DMS 273 (cell line): ENCODE measurements at regions not wholly inside any gene's neighbourhood (a gene's known extent, or its start where the extent isn't known, plus 50 kb on each side); places are given as distances from the start of the nearest gene placed in this dataset.
A peak's percentile ranks its signal among the peaks of the same experiment; 100 is the strongest.

Experiments used
- DNase-seq: peaks from one replicate; lab custom pipeline; 2025; ENCODE audit not compliant: unreplicated experiment; lab: John Stamatoyannopoulos, UW

DNA sequence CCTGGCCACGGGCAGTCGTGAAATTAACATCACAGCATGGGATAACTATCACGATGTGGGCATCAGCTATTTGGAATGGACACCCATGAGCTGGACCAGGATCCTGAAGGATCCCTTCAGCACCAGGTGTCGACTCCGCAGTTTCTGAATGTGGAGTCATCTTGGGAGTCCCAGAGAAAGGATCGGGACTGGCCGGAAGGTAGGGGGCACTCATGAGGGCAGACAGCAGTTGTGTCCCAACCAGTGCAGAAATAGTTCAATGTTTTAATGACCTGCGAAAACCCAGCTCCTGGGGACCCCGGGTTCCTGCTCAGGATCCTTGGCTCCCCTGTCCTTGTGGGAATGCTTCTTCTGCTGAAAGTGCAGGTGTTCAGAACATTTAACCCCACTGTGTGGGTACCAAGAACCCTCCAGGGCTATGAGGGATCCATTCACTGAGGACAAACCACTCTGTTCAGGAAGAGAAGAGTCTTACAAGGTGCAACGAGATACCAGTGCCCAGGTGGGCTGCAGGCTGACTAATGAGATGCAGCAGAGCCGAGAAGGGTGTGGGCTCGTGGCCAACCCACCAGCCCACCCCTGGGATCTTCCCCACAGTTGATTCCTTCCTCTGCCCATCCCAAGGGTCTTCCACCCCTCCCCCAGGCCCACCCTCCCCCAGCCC is 154.8 kb downstream of the SALL1 start:
- DNase-seq = no peak

DNA sequence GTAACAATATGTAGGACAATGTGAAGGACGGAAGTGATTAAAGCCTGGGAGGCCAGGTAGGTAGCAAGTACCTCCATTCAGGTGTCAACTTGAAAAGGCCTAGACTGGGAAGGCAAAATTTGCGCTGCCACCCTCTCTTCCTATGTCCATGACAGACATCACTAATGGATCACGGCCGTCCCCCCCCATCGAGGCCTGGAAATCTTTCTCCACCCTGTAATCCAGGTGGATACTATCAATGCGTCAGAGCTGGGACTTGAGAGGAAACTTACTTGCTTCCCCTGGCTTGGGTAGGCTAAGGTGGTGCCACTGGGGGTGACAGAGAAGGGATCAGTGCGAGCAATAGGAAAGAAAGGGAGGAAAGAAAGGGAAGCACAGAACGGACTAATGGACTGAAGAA is 156.1 kb downstream of the SALL1 start:
- no peak for DNase-seq

DNA sequence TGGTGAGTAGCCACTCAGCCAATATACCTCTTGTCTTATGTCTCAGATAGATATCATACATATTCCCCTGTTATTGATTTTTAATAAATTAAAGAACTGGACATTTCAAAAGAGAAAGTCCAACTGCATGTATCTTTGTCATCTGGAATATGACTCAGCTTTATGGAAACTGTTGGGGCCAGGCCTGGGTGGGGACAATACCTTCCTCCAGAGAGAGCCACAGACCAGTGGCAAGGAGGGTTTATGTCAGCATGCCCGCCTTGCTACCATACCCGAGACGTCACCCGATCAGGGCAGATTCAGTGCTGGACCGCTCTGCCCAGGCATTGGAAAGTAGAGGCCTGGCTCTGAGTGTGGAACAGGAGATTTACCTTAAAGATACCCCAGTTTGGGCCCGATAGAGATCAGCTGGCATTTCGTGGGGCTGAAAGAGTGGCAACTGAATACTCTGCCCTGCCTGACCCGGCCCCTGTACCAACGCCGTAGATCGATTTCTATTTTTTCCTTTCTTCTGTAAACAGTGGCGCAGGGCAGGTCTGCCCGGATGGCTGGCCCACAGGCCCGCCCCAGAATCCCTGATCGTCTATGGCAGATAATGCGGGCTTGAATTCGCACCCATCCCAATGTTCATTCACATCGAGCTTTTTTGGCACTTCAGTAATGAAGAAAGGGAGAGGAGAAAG is 158.6 kb downstream of the SALL1 start:
- DNase-seq = no peak

DNA sequence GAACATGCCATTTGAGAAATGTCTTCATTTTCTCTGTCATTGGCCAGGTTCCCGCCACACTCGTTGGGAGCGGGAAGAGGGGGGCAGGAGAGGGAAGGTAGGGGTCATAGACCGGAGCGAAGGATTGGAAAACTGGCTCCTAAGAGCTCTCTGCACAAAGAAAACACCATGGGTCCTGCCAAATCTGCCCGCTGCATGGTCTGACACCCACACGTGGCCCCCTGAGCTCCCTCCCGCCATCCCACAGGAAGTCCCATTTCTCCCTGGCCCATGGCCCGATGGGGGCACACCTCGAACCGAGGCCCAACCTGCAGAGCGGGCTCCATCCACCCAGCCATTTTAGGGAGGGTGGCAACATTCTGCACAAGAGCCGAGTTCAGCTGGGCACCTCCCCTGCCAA is 159.6 kb downstream of the SALL1 start:
- DNase-seq = no peak

DNA sequence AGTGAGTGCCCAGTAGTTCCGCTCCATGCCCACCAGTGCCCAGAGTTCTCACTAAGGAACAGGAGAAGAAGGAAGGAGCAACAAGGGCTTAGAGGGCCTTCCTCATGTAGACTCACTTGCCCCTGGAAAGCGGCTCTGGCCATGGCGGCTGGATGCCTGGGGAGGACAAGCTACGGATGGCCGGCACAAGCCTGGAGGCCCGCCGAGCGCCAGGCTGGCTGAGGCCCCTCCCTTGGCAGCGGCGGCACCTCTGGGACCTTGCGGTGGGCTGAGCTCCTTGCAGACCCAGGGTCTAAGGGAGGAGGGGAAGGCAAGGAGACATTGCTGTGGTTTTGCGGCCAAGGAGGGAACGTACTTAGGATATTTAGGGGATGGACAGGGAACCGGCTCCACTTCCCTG is 160.1 kb downstream of the SALL1 start:
- no peak for DNase-seq

DNA sequence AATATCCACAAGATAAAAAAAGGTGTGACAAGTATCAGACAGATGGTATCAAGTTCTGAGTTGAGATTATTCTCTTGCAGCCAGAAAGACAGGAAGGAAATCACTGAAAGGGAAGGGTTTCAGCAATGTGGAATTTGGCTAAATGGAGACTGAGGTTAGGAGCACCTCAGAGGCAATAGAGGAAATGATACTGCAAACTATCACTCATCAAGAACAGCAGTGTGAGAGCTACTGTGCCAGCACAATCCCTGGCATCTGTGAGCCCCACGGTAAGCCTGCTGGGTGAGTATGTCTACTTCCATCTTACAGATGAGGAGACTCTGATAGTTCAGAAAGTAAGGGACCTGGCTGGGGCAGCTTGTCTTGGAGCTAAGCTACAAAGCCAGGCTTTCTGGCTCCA is 162.0 kb downstream of the SALL1 start:
- no peak for DNase-seq

DNA sequence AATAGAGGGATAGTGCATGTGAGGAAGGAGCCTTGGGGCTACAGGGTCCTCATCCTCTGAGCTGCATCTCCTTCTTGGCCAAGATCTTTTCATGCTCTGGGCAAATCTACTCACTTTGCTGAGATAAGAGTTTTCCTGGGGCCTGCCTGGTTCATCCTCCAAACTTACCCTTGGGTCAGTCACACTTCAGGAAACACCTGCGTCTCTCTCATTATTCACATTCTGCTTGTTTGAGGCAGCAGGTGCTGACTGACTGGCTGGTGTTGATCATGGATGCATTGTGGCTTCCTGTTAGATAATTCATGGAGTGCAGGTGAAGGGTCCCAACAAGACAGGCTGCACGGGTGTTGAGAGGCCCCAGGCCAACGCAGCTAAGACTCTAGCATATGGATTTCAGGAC is 162.6 kb downstream of the SALL1 start:
- no peak for DNase-seq

DNA sequence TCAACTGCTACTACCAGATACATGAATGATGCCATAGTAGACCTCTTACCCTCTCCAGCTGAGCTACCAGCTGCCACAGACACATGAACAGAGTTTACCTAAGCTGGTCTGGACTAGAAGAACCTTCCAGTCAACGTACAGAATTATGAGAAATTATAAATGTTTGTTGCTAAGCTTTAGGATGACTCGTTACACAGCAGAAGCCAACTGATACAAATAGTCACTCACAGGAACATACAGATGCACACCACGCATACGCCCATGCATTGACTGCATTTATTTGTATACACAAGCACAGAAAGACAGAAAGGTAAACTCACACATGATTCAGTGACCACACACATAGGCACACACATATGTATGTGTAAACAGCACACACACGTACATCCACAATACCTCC is 164.6 kb downstream of the SALL1 start:
- DNase-seq = no peak

DNA sequence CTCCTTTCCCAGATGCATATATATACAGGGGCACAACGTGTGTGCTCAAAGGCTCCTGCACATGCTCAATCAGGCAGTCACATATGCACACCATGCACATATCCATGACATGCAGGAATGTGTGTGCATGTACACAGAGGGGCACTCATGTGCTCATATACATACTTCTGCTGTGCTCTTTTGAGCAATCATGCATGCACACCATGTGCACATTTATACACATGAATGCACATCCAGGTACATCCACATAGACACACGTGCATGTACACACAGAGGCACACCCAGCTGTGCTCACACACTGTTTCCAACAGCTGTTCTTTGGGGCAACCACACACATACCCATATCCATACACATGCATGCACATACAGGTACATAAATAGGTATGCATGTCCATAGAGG is 165.3 kb downstream of the SALL1 start:
- no peak for DNase-seq

DNA sequence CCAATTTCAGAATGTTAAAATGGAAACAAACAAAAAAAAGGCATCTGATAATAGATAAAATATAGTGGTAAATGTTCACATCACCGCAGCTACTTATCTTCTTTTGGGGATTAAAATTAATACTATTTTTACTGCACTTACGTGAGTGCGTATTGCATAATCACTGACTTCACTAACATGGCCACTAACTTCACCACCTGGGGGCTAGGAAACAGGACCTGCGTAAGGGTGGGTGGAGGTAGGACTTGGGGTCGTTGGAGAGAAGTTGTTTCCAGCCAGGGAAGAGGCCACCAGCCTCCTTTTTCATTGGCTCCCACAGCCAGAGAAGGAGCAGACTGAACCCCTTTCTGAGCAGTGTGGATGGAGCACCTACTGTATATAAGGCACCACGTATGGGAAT is 166.4 kb downstream of the SALL1 start:
- DNase-seq = no peak

DNA sequence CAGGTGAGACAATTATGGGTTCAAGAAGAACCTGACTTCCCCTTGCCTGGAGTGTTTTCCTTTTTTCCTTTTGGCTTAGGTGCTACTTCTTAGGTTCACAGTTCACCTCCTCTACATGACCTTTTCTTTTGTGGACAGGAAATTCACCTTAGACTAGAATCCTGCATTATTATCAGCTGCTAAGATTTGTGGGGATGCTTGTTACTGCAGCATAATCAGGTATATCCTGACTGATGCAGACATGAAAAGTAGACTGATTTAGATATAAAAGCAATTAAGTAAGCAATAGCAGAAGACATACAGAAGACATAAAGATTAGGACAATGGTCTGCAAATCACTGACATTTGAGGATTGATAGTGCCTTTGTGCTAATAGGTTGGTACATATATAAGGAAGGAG is 168.3 kb downstream of the SALL1 start:
- no peak for DNase-seq

DNA sequence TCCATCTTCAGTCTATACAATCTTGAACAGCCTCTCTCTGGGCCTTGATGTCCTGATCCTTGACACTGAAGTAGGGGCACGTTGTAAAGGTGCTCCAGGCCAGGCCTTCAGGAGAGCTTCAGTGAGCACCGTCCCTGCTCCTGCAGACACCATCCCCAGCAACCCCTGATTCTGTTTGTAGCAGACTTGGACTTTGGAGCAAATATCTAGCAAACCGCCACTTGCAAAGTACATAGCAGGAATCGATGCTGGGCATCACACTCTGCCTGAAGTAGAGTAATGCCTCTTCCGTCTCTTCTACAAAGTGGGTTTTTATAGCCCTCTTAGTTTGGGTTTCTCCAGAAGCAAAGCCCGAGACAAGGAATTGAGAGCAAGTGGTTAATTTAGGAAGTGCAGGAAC is 169.1 kb downstream of the SALL1 start:
- DNase-seq = no peak

DNA sequence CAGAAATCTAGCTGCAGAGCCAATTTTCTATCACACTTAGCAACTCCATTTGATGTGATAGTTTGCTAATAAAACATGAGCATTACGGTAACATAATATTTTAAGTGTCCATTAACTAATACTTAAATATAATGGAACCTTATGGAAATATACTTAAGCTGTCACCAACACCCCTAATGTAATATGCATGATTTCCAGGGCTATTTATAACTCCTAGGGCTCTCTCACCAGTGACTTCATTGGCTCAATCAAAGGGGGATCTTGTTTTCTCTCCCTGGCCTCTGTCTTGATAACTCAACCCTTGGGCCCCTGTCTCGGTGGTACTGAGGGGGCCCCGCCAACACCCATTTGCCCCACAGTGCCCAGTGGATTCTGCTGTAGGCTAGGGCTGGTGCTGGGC is 170.4 kb downstream of the SALL1 start:
- peak; percentile 12 for DNase-seq

DNA sequence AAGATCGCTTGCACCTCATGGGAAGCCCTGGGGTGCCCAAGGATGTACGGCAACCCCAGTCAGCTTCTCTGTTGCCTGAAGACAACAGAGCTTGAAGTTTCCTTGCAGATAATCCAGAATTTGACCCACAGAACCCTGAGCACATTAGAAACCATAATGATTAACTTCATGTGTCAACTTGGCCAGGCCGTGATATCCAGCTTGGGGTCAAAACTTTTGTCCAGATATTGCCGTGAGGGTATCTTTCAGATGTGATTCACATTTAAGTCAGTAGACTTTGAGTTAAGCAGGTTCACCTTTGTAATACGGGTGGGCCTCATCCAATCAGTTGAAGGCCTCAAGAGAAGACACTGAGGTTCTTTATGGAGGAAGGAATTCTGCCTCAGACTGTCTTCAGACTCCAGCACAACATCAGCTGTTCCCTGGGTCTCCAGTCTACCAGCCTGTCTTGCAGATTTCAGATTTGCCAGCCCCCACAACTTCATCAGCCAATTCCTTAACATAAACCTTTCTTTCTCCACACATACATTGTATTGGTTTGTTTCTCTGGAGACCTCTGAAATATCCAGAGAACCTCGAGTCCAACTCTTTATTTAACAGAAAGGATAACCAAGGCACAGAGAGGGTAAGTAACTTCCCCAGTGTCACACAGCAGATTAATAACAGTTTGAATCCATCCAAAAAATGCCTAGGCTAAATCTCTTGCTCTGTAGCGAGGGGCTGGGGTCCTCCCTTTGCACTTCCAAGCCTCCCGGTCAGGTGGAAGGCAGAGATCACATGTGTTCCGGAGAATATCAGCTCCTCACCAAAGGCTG is 171.1 kb downstream of the SALL1 start:
- DNase-seq = no peak

DNA sequence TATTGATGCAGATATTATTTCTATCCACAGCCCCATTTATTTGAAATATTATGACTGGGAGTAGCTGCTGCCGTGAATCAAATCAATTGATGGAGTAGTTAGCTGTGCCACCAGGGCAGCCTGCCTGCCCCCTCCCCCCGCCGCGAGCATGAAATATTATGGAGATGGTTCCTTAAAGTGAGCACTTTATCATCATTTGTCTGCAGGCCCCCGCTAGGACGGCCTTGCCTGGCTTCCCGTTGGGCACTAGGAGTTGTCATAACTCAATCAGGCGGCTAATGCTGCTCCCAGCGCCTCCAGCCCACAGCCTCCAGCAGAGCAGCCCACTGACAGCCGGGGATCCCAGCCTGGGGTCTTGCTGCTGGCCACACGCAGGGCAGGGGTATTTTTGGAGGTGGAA is 173.9 kb downstream of the SALL1 start:
- DNase-seq = no peak

DNA sequence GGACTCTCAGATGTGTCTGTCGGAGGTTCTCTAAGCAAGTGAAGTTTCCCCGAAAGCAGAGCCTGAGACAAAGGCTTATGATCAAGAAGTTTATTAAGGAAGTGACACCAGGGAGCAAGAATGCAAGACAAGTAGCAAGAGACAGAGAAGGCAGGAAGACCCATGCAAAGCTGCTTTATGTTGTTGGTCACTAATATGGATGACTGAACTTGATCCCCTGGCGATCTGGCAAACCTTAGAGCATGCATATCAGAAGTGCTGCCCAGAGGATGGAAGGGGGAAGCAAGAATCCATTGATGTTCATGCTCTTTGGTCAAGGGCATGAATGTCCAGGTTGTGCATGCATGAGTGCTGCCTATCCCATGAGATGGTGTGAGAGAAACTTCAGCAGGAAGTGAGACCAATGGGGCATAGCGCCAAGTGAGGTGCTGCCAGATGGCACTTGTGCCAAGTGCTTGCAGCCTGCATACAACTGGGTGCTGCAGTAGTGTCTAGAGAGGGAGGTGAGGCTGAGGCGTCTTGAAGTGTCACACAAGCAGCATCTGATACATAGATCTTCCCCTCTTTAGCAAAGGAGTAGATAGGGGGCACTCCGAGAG is 176.5 kb downstream of the SALL1 start:
- DNase-seq = peak; percentile 25

DNA sequence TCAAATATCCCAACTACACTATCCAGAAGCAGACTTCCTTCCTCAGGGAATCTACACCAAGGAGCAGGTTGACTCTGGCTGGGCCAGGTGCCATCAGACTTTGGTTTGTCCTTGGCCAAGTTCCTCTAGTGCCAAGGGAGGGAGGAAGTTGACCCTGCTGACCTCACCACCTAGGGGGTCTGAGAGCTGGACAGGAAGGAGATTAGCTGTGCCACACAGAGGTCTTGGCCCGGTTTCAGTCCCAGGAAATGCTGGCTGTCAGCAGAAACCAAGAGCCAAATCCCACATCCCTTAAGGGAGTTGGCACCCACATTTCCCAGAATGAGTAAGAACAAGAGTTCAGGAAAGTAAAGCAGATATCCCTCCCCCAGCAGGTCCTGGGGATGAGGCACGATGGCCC is 178.2 kb downstream of the SALL1 start:
- DNase-seq = no peak

DNA sequence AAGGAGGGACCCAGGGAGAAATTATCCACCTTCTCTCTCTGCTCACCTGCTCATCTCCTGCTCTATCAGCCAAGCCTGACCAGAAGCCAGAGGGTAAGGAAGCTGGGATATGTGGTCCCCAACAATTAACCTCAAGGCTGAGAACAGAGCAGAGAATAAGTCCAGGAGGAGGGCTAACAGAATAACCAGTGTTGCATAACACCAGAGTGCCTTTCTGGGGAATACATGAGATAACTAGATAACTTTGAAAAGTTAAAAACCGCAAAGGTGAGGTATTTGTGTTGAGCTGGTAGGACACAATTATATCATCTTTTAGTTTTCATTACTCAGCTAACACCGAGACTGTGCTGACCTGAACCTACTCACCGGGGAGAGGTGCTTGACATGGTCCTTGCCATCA is 180.8 kb downstream of the SALL1 start:
- no peak for DNase-seq

DNA sequence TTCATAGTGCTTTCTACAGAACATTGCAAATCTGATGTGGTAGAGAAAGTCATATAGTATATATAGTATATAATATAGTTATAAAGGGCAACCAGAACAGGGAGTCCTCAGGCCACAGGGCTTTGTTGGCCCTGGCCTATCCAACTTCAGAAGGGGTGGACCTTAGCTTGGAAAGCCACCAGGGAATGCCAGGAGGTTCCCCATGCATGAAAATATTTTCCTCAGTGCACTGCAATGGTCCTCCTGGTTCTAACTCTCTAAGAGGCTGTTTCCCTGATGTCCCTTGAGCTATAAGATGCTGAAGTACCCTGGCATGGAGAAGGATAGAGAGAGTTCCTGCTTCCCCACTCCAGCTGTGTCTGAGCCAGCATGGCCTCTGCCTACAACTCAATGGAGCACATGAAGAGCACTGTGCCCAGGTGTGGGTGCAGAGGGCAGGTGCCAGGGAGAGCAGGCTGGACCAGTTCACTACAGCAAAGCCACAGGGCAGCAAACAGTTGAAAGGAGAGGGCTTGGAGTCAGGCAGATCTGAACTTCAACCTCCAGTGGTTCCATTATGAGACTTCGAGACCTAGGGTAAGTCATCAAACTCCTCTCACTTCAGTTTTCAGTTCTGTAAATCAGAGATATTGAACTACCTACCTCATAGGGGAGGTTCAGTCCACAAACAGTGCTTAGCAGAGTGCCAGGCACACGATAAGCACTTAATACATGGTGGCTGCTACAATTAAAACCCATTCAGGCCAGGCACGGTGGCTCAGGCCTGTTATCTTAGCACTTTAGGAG is 183.1 kb downstream of the SALL1 start:
- no peak for DNase-seq

DNA sequence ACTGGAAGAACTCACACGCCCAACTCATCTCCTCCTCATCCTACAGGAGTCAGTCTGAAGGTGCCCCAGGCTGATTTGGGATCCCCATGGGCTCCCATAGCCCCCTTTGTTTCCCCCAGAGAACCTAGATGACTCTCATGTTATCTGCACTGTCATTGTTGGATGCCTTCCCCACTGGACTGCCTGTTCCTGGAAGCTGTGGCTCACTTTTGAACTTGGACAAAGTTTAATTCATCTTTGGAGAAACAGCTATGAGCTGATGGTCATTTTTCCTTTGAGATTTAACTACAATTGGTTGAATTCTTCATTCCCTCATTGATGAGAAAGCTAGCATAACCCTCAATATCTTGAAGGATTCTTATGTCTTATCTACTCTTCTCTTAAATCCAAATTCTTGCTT is 186.6 kb downstream of the SALL1 start:
- no peak for DNase-seq

DNA sequence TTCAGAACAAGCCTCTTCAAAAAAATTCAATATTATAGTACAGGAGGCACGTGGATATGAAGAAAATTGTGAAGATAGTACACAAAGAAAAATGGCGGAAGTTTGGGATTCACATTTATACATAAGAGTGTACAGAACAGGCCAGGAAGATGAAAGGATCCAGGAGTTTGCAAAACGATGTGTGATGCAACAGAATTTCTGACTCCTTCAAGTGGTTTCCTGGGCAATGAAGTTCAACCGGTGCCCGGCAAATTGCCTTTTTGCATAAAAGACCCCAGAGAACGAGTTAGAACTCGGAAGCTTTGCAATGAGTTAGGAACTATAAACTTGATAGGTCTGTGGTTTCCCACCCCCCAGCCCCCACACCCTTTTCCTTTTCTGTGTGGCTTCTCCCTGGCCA is 189.1 kb downstream of the SALL1 start:
- no peak for DNase-seq
